Activated T-helper 1 cell treated with anti-CD3 and anti-CD28 coated beads, Interleukin-12 subunit alpha, Interleukin-12 subunit beta, Interleukin-2, Interleukin-4 antibody, amounts not matched to agents 30 ng/mL and 10 ng/mL and 1 ng/mL, durations not matched to agents 14 hours and 24 hours and 36 hours (primary cell): ENCODE measurements at regions not wholly inside any gene's neighbourhood (a gene's known extent, or its start where the extent isn't known, plus 50 kb on each side); places are given as distances from the start of the nearest gene placed in this dataset.

ENCODE experiments used
- DNase-seq: peaks from one replicate; pipeline ENCODE4 v3.0.0; 2021; ENCODE audit warnings: low spot score
- H3K27ac Mint-ChIP-seq: one replicate; pipeline ENCODE4 v1.8.0; 2021; ENCODE audit warnings: mild to moderate bottlenecking, mixed read lengths
- H3K27me3 Mint-ChIP-seq: one replicate; pipeline ENCODE4 v1.8.0; 2022; ENCODE audit warnings: mild to moderate bottlenecking, moderate library complexity, mixed read lengths; ENCODE audit not compliant: insufficient read depth
- H3K36me3 Mint-ChIP-seq: one replicate; pipeline ENCODE4 v1.8.0; 2021; ENCODE audit warnings: low read depth, mixed read lengths
- H3K4me1 Mint-ChIP-seq: one replicate; pipeline ENCODE4 v1.8.0; 2021; ENCODE audit warnings: low read depth, mixed read lengths
- H3K4me3 Mint-ChIP-seq: one replicate; pipeline ENCODE4 v1.8.0; 2021; ENCODE audit warnings: mild to moderate bottlenecking, moderate library complexity, mixed read lengths
- H3K9me3 Mint-ChIP-seq: one replicate; pipeline ENCODE4 v1.8.0; 2021; ENCODE audit warnings: mixed read lengths
- intact Hi-C: fragments of 100-400 bp; cut with micrococcal nuclease; formaldehyde crosslinking; loops from one replicate; pipeline ENCODE4 v1.15.1; 2024

GRCh38 chr20:40583636-40584035 is 105.4 kb downstream of the MAFB start:
- Mint-ChIP-seq H3K27me3 (peaks cover 3% of the 10 kb centered on the region), H3K4me3 (no peak overlapping the region), H3K9me3 (no peaks in the 10 kb centered on the region), H3K27ac (no peak overlapping the region), H3K36me3 (no peaks in the 10 kb centered on the region), H3K4me1 (no peaks in the 10 kb centered on the region)
- intact Hi-C loops: no loop called here
- no peak for DNase-seq

GRCh38 chr20:40583205-40583604 is 105.8 kb downstream of the MAFB start:
- Mint-ChIP-seq H3K27me3 (peaks cover 3% of the 10 kb centered on the region), H3K4me3 (no peak overlapping the region), H3K36me3 (no peaks in the 10 kb centered on the region), H3K9me3 (no peaks in the 10 kb centered on the region), H3K27ac (no peak overlapping the region), H3K4me1 (no peaks in the 10 kb centered on the region)
- no peak for DNase-seq
- intact Hi-C loops: no loop called here

- DNase-seq: no peak
- intact Hi-C loops: no loop called here
- no peaks in the 10 kb centered on the region for H3K9me3 Mint-ChIP-seq
- H3K4me1 Mint-ChIP-seq: no peaks in the 10 kb centered on the region
- no peak overlapping the region for H3K27ac Mint-ChIP-seq
- no peak overlapping the region for H3K4me3 Mint-ChIP-seq
- H3K27me3 Mint-ChIP-seq: peaks cover 3% of the 10 kb centered on the region
- no peaks in the 10 kb centered on the region for H3K36me3 Mint-ChIP-seq
These were observed 106.5 kb downstream of the MAFB start for GRCh38 chr20:40582531-40582930.

GRCh38 chr20:40579701-40580100 is 109.3 kb downstream of the MAFB start:
- no peak for DNase-seq
- H3K4me1 Mint-ChIP-seq: no peaks in the 10 kb centered on the region
- H3K36me3 Mint-ChIP-seq: no peaks in the 10 kb centered on the region
- peaks cover 3% of the 10 kb centered on the region for H3K27me3 Mint-ChIP-seq
- no peaks in the 10 kb centered on the region for H3K9me3 Mint-ChIP-seq
- intact Hi-C loops: no loop called here
- no peak overlapping the region for H3K27ac Mint-ChIP-seq
- H3K4me3 Mint-ChIP-seq: no peak overlapping the region

- Mint-ChIP-seq H3K4me3 (no peak overlapping the region), H3K9me3 (no peaks in the 10 kb centered on the region), H3K36me3 (no peaks in the 10 kb centered on the region), H3K27ac (no peak overlapping the region), H3K4me1 (no peaks in the 10 kb centered on the region), H3K27me3 (peaks cover 5% of the 10 kb centered on the region)
- DNase-seq: no peak
- intact Hi-C loops: no loop called here
These were observed 110.1 kb downstream of the MAFB start for GRCh38 chr20:40578961-40579360.

- no peak for DNase-seq
- Mint-ChIP-seq H3K9me3 (no peaks in the 10 kb centered on the region), H3K4me3 (no peak overlapping the region), H3K36me3 (no peaks in the 10 kb centered on the region), H3K4me1 (no peaks in the 10 kb centered on the region), H3K27me3 (peaks cover 4% of the 10 kb centered on the region), H3K27ac (no peak overlapping the region)
- intact Hi-C loops: no loop called here
These were observed 113.2 kb downstream of the MAFB start for GRCh38 chr20:40575851-40576250.

GRCh38 chr20:40572251-40572650 is 116.8 kb downstream of the MAFB start:
- no peak for DNase-seq
- no peaks in the 10 kb centered on the region for H3K9me3 Mint-ChIP-seq
- intact Hi-C loops: no loop called here
- no peak overlapping the region for H3K4me3 Mint-ChIP-seq
- H3K27me3 Mint-ChIP-seq: peaks cover 4% of the 10 kb centered on the region
- H3K36me3 Mint-ChIP-seq: no peaks in the 10 kb centered on the region
- no peaks in the 10 kb centered on the region for H3K4me1 Mint-ChIP-seq
- H3K27ac Mint-ChIP-seq: no peak overlapping the region

GRCh38 chr20:40571639-40572038 is 117.4 kb downstream of the MAFB start:
- Mint-ChIP-seq H3K4me1 (no peaks in the 10 kb centered on the region), H3K27ac (no peak overlapping the region), H3K27me3 (peaks cover 4% of the 10 kb centered on the region), H3K36me3 (no peaks in the 10 kb centered on the region), H3K4me3 (no peak overlapping the region), H3K9me3 (no peaks in the 10 kb centered on the region)
- DNase-seq: no peak
- intact Hi-C loops: no loop called here

- H3K27me3 Mint-ChIP-seq: no peaks in the 10 kb centered on the region
These were observed 120.8 kb downstream of the MAFB start for GRCh38 chr20:40568200-40568599.

GRCh38 chr20:40565682-40566040 is 123.4 kb downstream of the MAFB start:
- Mint-ChIP-seq H3K27me3 (no peaks in the 10 kb centered on the region), H3K4me1 (no peaks in the 10 kb centered on the region), H3K27ac (no peak overlapping the region), H3K4me3 (no peak overlapping the region), H3K9me3 (no peaks in the 10 kb centered on the region), H3K36me3 (no peaks in the 10 kb centered on the region)
- no peak for DNase-seq
- intact Hi-C loops: no loop called here

More at GRCh38 chr20:40568200-40568599, 120.8 kb downstream of the MAFB start:
- no peak for DNase-seq
- Mint-ChIP-seq H3K9me3 (no peaks in the 10 kb centered on the region), H3K4me1 (no peaks in the 10 kb centered on the region), H3K36me3 (no peaks in the 10 kb centered on the region), H3K27ac (no peak overlapping the region), H3K4me3 (no peak overlapping the region)
- intact Hi-C loops: no loop called here

- no peak for DNase-seq
- intact Hi-C loops: no loop called here
- Mint-ChIP-seq H3K9me3 (no peaks in the 10 kb centered on the region), H3K27me3 (no peaks in the 10 kb centered on the region), H3K36me3 (no peaks in the 10 kb centered on the region), H3K4me1 (no peaks in the 10 kb centered on the region), H3K4me3 (no peak overlapping the region), H3K27ac (no peak overlapping the region)
These were observed 123.9 kb downstream of the MAFB start for GRCh38 chr20:40565001-40565681.

- Mint-ChIP-seq H3K9me3 (no peaks in the 10 kb centered on the region), H3K27me3 (no peaks in the 10 kb centered on the region), H3K4me1 (no peaks in the 10 kb centered on the region), H3K4me3 (no peak overlapping the region), H3K36me3 (no peaks in the 10 kb centered on the region), H3K27ac (no peak overlapping the region)
- intact Hi-C loops: no loop called here
- no peak for DNase-seq
These were observed 125.6 kb downstream of the MAFB start for GRCh38 chr20:40563296-40563950.

- Mint-ChIP-seq H3K27ac (no peak overlapping the region), H3K4me1 (no peaks in the 10 kb centered on the region), H3K4me3 (no peak overlapping the region)
These were observed 127.0 kb downstream of the MAFB start for GRCh38 chr20:40562031-40562430.

GRCh38 chr20:40561187-40561586 is 127.8 kb downstream of the MAFB start:
- H3K27me3 Mint-ChIP-seq: no peaks in the 10 kb centered on the region
- H3K9me3 Mint-ChIP-seq: no peaks in the 10 kb centered on the region
- DNase-seq: no peak
- no peaks in the 10 kb centered on the region for H3K36me3 Mint-ChIP-seq
- H3K4me1 Mint-ChIP-seq: no peaks in the 10 kb centered on the region
- intact Hi-C loops: no loop called here
- H3K4me3 Mint-ChIP-seq: no peak overlapping the region
- H3K27ac Mint-ChIP-seq: no peak overlapping the region

More at GRCh38 chr20:40562031-40562430, 127.0 kb downstream of the MAFB start:
- no peak for DNase-seq
- Mint-ChIP-seq H3K36me3 (no peaks in the 10 kb centered on the region), H3K9me3 (no peaks in the 10 kb centered on the region), H3K27me3 (no peaks in the 10 kb centered on the region)
- intact Hi-C loops: no loop called here
